NT2/D1 (cell line): ENCODE measurements at regions not wholly inside any gene's neighbourhood (a gene's known extent, or its start where the extent isn't known, plus 50 kb on each side); places are given as distances from the start of the nearest gene placed in this dataset.

Source experiments
- SUZ12 ChIP-seq: IDR thresholded peaks from 2 replicates; pipeline ENCODE4 v1.6.1; 2011; ENCODE audit not compliant: insufficient read length, insufficient read depth; ENCODE audit errors: extremely low read depth
- YY1 ChIP-seq: IDR thresholded peaks from 2 replicates; pipeline ENCODE4 v1.6.1; 2011; ENCODE audit not compliant: insufficient read length, insufficient read depth
- ZNF274 ChIP-seq: IDR thresholded peaks from 2 replicates; pipeline ENCODE4 v1.6.1; 2011; ENCODE audit warnings: mild to moderate bottlenecking, low read depth, low read length

GRCh38 chr15:69529141-69529540 is 76.5 kb downstream of the RPLP1 start:
- TF ChIP-seq YY1: no peak
- no peak for TF ChIP-seq ZNF274
- TF ChIP-seq SUZ12: no peak
